Esophagus muscularis mucosa (tissue), 4 donors: ENCODE measurements at regions not wholly inside any gene's neighbourhood (a gene's known extent, or its start where the extent isn't known, plus 50 kb on each side); places are given as distances from the start of the nearest gene placed in this dataset.

Source experiments
- DNase-seq: peaks from one replicate; pipeline ENCODE4 v3.0.0-alpha.2; 2017; ENCODE audit errors: extremely low spot score
- H3K27ac ChIP-seq, 4 donors: fragments of 200-600 bp; sonication (generic); replicated peaks in 1 of 4; 1 replicate in 3 of 4; 2 replicates in 1 of 4; pipeline ENCODE4 v1.5.1; 2016 to 2019; ENCODE audit warnings: mild to moderate bottlenecking in 1 of 4
- H3K27me3 ChIP-seq, 4 donors: fragments of 200-600 bp; sonication (generic); one replicate each; pipeline versions ENCODE4 v1.5.1 to v1.6.0; 2016 to 2019
- H3K36me3 ChIP-seq, 4 donors: fragments of 200-600 bp; sonication (generic); one replicate each; pipeline ENCODE4 v1.5.1; 2016 to 2019
- H3K4me1 ChIP-seq, 4 donors: fragments of 200-600 bp; sonication (generic); one replicate each; pipeline ENCODE4 v1.5.1; 2016 to 2019
- H3K4me3 ChIP-seq, 4 donors: fragments of 200-600 bp; sonication (generic); 1 replicate in 2 of 4; 2 replicates in 2 of 4; pipeline ENCODE4 v1.5.1; 2016 to 2019; ENCODE audit warnings: mild to moderate bottlenecking in 4 of 4, moderate library complexity in 1 of 4
- H3K9me3 ChIP-seq, 4 donors: fragments of 200-600 bp; sonication (generic); 1 replicate in 3 of 4; 2 replicates in 1 of 4; pipeline ENCODE4 v1.5.1; 2016 to 2019
- EP300 ChIP-seq: sonication (generic); formaldehyde crosslinking; IDR thresholded peaks from one replicate; pipeline ENCODE4 v1.6.1; 2017; ENCODE audit warnings: antibody characterized with exemption
- POLR2A ChIP-seq: fragments of 450-650 bp; IDR thresholded peaks from one replicate; pipeline ENCODE4 v1.6.1; 2017; ENCODE audit warnings: antibody characterized with exemption, moderate library complexity, mild to moderate bottlenecking, low read depth
- POLR2AphosphoS5 ChIP-seq, 2 donors: sonication (generic); formaldehyde crosslinking; IDR thresholded peaks; one replicate each; pipeline ENCODE4 v1.6.1; 2017; ENCODE audit warnings: antibody characterized with exemption in 2 of 2
- WGBS: methylation state at CpG from one replicate; pipeline ENCODE4 v1.1.5; 2018; 5-methylcytosine and 5-hydroxymethylcytosine counted together
- intact Hi-C: fragments of 100-400 bp; cut with DNase I; formaldehyde crosslinking; loops from one replicate; pipeline ENCODE4 v1.15.1; 2023
- TF ChIP-seq, protein P1 (sequence below), 3 experiments: fragments of 200-600 bp in 2 of 3; fragments of 450-650 bp in 1 of 3; sonication (generic) in 2 of 3; IDR thresholded peaks; one replicate each; pipeline ENCODE4 v1.5.1; 2017 to 2019; ENCODE audit warnings: antibody characterized with exemption in 3 of 3, mild to moderate bottlenecking in 2 of 3, moderate library complexity in 1 of 3

GRCh38 chr16:86919078-86919477 lies 340.7 kb downstream of the FOXL1 start:
- intact Hi-C loops, result no loop called here

GRCh38 chr16:86919578-86920305 lies 341.4 kb downstream of the FOXL1 start:
- H3K4me1 ChIP-seq, result no peaks in the 10 kb centered on the region
- no peaks in the 10 kb centered on the region for H3K36me3 ChIP-seq
- H3K27me3 ChIP-seq, result peaks cover 0 to 87% (median 5%) of the 10 kb centered on the region in 4 donors
- no peak for DNase-seq
- 70% methylated on average over 26 of the region's 28 CpGs for WGBS
- intact Hi-C loops, result no loop called here
- TF ChIP-seq, protein P1, sequence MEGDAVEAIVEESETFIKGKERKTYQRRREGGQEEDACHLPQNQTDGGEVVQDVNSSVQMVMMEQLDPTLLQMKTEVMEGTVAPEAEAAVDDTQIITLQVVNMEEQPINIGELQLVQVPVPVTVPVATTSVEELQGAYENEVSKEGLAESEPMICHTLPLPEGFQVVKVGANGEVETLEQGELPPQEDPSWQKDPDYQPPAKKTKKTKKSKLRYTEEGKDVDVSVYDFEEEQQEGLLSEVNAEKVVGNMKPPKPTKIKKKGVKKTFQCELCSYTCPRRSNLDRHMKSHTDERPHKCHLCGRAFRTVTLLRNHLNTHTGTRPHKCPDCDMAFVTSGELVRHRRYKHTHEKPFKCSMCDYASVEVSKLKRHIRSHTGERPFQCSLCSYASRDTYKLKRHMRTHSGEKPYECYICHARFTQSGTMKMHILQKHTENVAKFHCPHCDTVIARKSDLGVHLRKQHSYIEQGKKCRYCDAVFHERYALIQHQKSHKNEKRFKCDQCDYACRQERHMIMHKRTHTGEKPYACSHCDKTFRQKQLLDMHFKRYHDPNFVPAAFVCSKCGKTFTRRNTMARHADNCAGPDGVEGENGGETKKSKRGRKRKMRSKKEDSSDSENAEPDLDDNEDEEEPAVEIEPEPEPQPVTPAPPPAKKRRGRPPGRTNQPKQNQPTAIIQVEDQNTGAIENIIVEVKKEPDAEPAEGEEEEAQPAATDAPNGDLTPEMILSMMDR (IDR thresholded peaks at IDR 0.05), result no peak
- TF ChIP-seq POLR2A (no peak), EP300 (no peak), POLR2AphosphoS5 (IDR thresholded peaks at IDR 0.05) (no peak)
- H3K9me3 ChIP-seq, result peaks cover 0 to 26% (median 18%) of the 10 kb centered on the region in 4 donors
- H3K27ac ChIP-seq, result no peak overlapping the region
- H3K4me3 ChIP-seq, result no peak overlapping the region

More at GRCh38 chr16:86919078-86919477, 340.7 kb downstream of the FOXL1 start:
- WGBS, result 73% methylated on average over 12 of the region's 12 CpGs
- Histone ChIP-seq H3K4me1 (no peaks in the 10 kb centered on the region), H3K4me3 (no peak overlapping the region), H3K9me3 (peaks cover 0 to 26% (median 18%) of the 10 kb centered on the region in 4 donors), H3K27me3 (peaks cover 0 to 82% (median 3%) of the 10 kb centered on the region in 4 donors), H3K27ac (no peak overlapping the region), H3K36me3 (no peaks in the 10 kb centered on the region)
- no peak for DNase-seq
- TF ChIP-seq EP300 (no peak), POLR2A (no peak), POLR2AphosphoS5 (IDR thresholded peaks at IDR 0.05) (no peak)
- TF ChIP-seq, protein P1 (IDR thresholded peaks at IDR 0.05), result no peak

GRCh38 chr16:86921289-86921688 lies 342.9 kb downstream of the FOXL1 start:
- Histone ChIP-seq H3K27ac (no peak overlapping the region), H3K4me1 (peaks cover 0 to 11% (median 4%) of the 10 kb centered on the region in 4 donors), H3K36me3 (no peaks in the 10 kb centered on the region), H3K27me3 (peaks cover 0 to 91% (median 6%) of the 10 kb centered on the region in 4 donors), H3K4me3 (no peak overlapping the region), H3K9me3 (peaks cover 0 to 26% (median 18%) of the 10 kb centered on the region in 4 donors)
- TF ChIP-seq, protein P1 (IDR thresholded peaks at IDR 0.05), result no peak
- TF ChIP-seq EP300 (no peak), POLR2AphosphoS5 (IDR thresholded peaks at IDR 0.05) (no peak), POLR2A (no peak)
- intact Hi-C loops, result no loop called here
- 93% methylated on average over 4 of the region's 4 CpGs for WGBS
- DNase-seq, result no peak

DNA sequence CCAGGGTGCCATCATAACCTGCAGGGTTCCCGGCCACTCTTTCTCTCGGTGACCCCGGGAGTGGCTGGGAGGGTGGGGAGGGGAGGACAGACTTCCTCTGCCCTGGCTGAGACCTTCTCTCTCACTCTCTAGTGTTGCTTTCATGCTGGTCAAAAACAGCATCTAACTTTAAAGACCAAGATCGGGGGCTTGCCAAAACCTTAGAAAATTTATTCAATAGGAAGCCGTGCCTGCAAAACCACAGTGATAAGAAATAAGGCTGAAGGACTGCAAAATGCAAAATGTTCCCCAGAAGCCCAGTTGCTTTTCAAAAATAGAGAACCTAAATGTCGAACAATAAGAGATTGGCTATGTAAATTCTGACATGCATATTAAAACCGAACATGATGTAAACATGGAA lies 344.0 kb downstream of the FOXL1 start:
- Histone ChIP-seq H3K27me3 (peaks cover 0 to 96% (median 8%) of the 10 kb centered on the region in 4 donors), H3K36me3 (no peaks in the 10 kb centered on the region), H3K27ac (no peak overlapping the region), H3K4me3 (no peak overlapping the region), H3K4me1 (peaks cover 0 to 11% (median 4%) of the 10 kb centered on the region in 4 donors), H3K9me3 (peaks cover 0 to 26% (median 18%) of the 10 kb centered on the region in 4 donors)
- TF ChIP-seq POLR2AphosphoS5 (IDR thresholded peaks at IDR 0.05) (no peak), POLR2A (no peak), EP300 (no peak)
- TF ChIP-seq, protein P1 (IDR thresholded peaks at IDR 0.05), result no peak
- intact Hi-C loops, result no loop called here
- WGBS, result 72% methylated on average over 7 of the region's 7 CpGs
- no peak for DNase-seq
